PC-9 (cell line): ENCODE measurements at regions not wholly inside any gene's neighbourhood (a gene's known extent, or its start where the extent isn't known, plus 50 kb on each side); places are given as distances from the start of the nearest gene placed in this dataset.
"Not testable (repeated sequence)": the region's sequence is repeated elsewhere in the genome, so short reads cannot be mapped to it uniquely, and the experiment has no call there.

ENCODE experiments used
- EZH2 ChIP-seq: fragments of 200-600 bp; sonication (generic); IDR thresholded peaks from 2 replicates; pipeline ENCODE4 v1.8.0; 2017; ENCODE audit warnings: antibody characterized with exemption, low read depth
- TF ChIP-seq, protein P1 (sequence below): fragments of 200-600 bp; sonication (generic); conservative IDR thresholded peaks from 2 replicates; pipeline ENCODE4 v1.6.1; 2017; ENCODE audit warnings: mixed run types, antibody characterized with exemption, mild to moderate bottlenecking, moderate library complexity

DNA sequence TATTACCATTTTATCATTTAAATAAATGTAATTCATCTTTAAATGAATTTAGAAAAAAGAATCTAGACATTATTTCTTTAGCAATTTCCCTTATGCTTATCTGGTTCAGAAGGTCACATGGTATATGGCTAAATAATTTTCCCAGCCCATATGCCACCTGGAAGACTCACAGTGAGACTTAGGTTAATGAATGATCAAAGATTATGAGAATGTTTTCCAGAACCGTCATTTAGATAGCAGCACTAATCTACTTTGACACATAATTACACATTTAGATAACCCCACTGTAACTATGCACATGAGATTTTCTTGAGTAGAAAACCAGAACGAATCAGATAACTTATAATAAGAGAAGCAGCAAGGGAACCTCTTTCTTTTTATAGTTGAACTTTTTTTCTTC is 124.9 kb upstream of the CCDC180 start:
- TF ChIP-seq, protein P1, sequence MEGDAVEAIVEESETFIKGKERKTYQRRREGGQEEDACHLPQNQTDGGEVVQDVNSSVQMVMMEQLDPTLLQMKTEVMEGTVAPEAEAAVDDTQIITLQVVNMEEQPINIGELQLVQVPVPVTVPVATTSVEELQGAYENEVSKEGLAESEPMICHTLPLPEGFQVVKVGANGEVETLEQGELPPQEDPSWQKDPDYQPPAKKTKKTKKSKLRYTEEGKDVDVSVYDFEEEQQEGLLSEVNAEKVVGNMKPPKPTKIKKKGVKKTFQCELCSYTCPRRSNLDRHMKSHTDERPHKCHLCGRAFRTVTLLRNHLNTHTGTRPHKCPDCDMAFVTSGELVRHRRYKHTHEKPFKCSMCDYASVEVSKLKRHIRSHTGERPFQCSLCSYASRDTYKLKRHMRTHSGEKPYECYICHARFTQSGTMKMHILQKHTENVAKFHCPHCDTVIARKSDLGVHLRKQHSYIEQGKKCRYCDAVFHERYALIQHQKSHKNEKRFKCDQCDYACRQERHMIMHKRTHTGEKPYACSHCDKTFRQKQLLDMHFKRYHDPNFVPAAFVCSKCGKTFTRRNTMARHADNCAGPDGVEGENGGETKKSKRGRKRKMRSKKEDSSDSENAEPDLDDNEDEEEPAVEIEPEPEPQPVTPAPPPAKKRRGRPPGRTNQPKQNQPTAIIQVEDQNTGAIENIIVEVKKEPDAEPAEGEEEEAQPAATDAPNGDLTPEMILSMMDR = not testable (repeated sequence)
- TF ChIP-seq EZH2 = not testable (repeated sequence)
